SK-N-SH (cell line): ENCODE measurements at regions not wholly inside any gene's neighbourhood (a gene's known extent, or its start where the extent isn't known, plus 50 kb on each side); places are given as distances from the start of the nearest gene placed in this dataset.

Source experiments
- CTCF ChIA-PET: fragments of 300-600, 350-600 bp; formaldehyde crosslinking; extraction: SDS; loops from one replicate; lab custom pipeline; 2021; lab: Yijun Ruan, JAX
- POLR2A ChIA-PET: fragments of 350-600 bp; sonication (Branson Sonifier 250); formaldehyde crosslinking; extraction: SDS; loops from one replicate; lab custom pipeline; 2020; ENCODE audit warnings: antibody characterized with exemption, inconsistent platforms; lab: Yijun Ruan, JAX
- DNase-seq: peaks from one replicate; pipeline ENCODE4 v3.0.0; 2012
- H2AFZ ChIP-seq: fragments of 200-600 bp; sonication (generic); 2 replicates; pipeline ENCODE4 v1.8.1; 2016; ENCODE audit warnings: antibody characterized with exemption, mild to moderate bottlenecking, low read depth
- H3F3A ChIP-seq: fragments of 200-600 bp; sonication (generic); replicated peaks from 2 replicates; pipeline ENCODE3; 2016; ENCODE audit warnings: antibody characterized with exemption, mild to moderate bottlenecking; ENCODE audit not compliant: insufficient read depth
- H3K27ac ChIP-seq, 2 experiments: fragments of 200-500 bp in 1 of 2; fragments of 200-600 bp in 1 of 2; sonication (Bioruptor generic) in 1 of 2; sonication (generic), shearing (Covaris generic) in 1 of 2; 2 replicates each; pipeline versions ENCODE4 v1.5.1 to v1.6.1; 2014 to 2016; ENCODE audit warnings: low read depth in 2 of 2, inconsistent platforms in 1 of 2, low read length in 1 of 2, mild to moderate bottlenecking in 1 of 2, mixed read lengths in 1 of 2
- H3K27me3 ChIP-seq: fragments of 200-600 bp; sonication (generic), shearing (Covaris generic); 2 replicates; pipeline ENCODE4 v1.6.1; 2016; ENCODE audit warnings: mixed run types; ENCODE audit not compliant: insufficient read depth
- H3K36me3 ChIP-seq, 2 experiments: fragments of 200-500 bp in 1 of 2; fragments of 200-600 bp in 1 of 2; sonication (Bioruptor generic) in 1 of 2; sonication (generic) in 1 of 2; replicated peaks in 1 of 2; 2 replicates each; pipeline versions ENCODE3 to v1.5.1; 2014 to 2016; ENCODE audit warnings: low read length in 1 of 2, mild to moderate bottlenecking in 1 of 2; ENCODE audit not compliant: insufficient read depth in 2 of 2, control insufficient read depth in 1 of 2
- H3K4me1 ChIP-seq, 2 experiments: fragments of 200-500 bp in 1 of 2; fragments of 200-600 bp in 1 of 2; sonication (Bioruptor generic) in 1 of 2; sonication (generic), shearing (Covaris generic) in 1 of 2; 2 replicates each; pipeline versions ENCODE4 v1.5.1 to v1.6.1; 2014 to 2016; ENCODE audit warnings: low read depth in 1 of 2, low read length in 1 of 2, mixed run types in 1 of 2; ENCODE audit not compliant: insufficient read depth in 2 of 2, control insufficient read depth in 1 of 2
- H3K4me2 ChIP-seq: fragments of 200-600 bp; sonication (generic), shearing (Covaris generic); 2 replicates; pipeline ENCODE4 v1.6.1; 2017; ENCODE audit warnings: mixed run types
- H3K4me3 ChIP-seq, 2 experiments: fragments of 200-500 bp in 1 of 2; fragments of 200-600 bp in 1 of 2; sonication (Bioruptor generic) in 1 of 2; sonication (generic), shearing (Covaris generic) in 1 of 2; 2 replicates each; pipeline versions ENCODE4 v1.5.1 to v1.8.1; 2014 to 2016; ENCODE audit warnings: low read depth in 2 of 2, inconsistent platforms in 1 of 2, low read length in 1 of 2, mild to moderate bottlenecking in 1 of 2, mixed read lengths in 1 of 2, moderate library complexity in 1 of 2
- H3K79me2 ChIP-seq: fragments of 200-600 bp; sonication (generic); 2 replicates; pipeline ENCODE4 v1.8.1; 2017; ENCODE audit warnings: mild to moderate bottlenecking; ENCODE audit not compliant: insufficient read depth
- H3K9ac ChIP-seq: fragments of 200-600 bp; sonication (generic); 2 replicates; pipeline ENCODE4 v1.6.1; 2017; ENCODE audit warnings: mixed run types
- H3K9me2 ChIP-seq: fragments of 200-600 bp; sonication (generic); 2 replicates; pipeline ENCODE4 v1.6.1; 2017; ENCODE audit warnings: mixed run types
- H3K9me3 ChIP-seq: fragments of 200-600 bp; sonication (generic); 2 replicates; pipeline ENCODE4 v1.6.1; 2017; ENCODE audit warnings: mixed run types, mild to moderate bottlenecking, moderate library complexity
- H4K20me1 ChIP-seq: fragments of 200-600 bp; sonication (generic); 2 replicates; pipeline ENCODE4 v1.6.1; 2017; ENCODE audit warnings: mild to moderate bottlenecking, mixed run types; ENCODE audit not compliant: insufficient read depth
- CHD2 ChIP-seq: fragments of 150-350 bp; IDR thresholded peaks from 2 replicates; pipeline ENCODE4 v1.6.1; 2018; ENCODE audit warnings: low read length; ENCODE audit not compliant: partially characterized antibody
- CTCF ChIP-seq: fragments of 200-600 bp; sonication (generic); IDR thresholded peaks from 2 replicates; pipeline ENCODE4 v1.6.1; 2017; ENCODE audit warnings: antibody characterized with exemption, mild to moderate bottlenecking, moderate library complexity
- ELF1 ChIP-seq: IDR thresholded peaks from 2 replicates; pipeline ENCODE4 v1.4.0; 2012
- EP300 ChIP-seq, 2 experiments: IDR thresholded peaks; 2 replicates each; pipeline versions ENCODE4 v1.4.0 to v1.6.1; 2012; ENCODE audit warnings: borderline replicate concordance in 1 of 2, low read depth in 1 of 2, low read length in 1 of 2
- FOXJ3 ChIP-seq: sonication (generic); formaldehyde crosslinking; IDR thresholded peaks from 2 replicates; pipeline ENCODE4 v1.5.1; 2020; ENCODE audit warnings: mild to moderate bottlenecking, missing genetic modification reagents
- IRF3 ChIP-seq: fragments of 150-350 bp; IDR thresholded peaks from 2 replicates; pipeline ENCODE4 v1.6.1; 2016; ENCODE audit warnings: mild to moderate bottlenecking, low read depth, low read length
- JUND ChIP-seq: IDR thresholded peaks from 2 replicates; pipeline ENCODE4 v1.4.0; 2012
- MAX ChIP-seq: IDR thresholded peaks from 2 replicates; pipeline ENCODE4 v1.4.0; 2012; ENCODE audit warnings: low read depth
- MEF2A ChIP-seq: IDR thresholded peaks from 2 replicates; pipeline ENCODE4 v1.4.0; 2012; ENCODE audit warnings: low read depth, borderline replicate concordance
- MXI1 ChIP-seq: IDR thresholded peaks from 2 replicates; pipeline ENCODE4 v1.6.1; 2012; ENCODE audit warnings: mild to moderate bottlenecking, low read depth, low read length, improper control_type of control experiment
- NRF1 ChIP-seq: IDR thresholded peaks from 2 replicates; pipeline ENCODE4 v1.6.1; 2012; ENCODE audit warnings: low read depth, mild to moderate bottlenecking, low read length
- PBX3 ChIP-seq: IDR thresholded peaks from 2 replicates; pipeline ENCODE4; 2012
- RAD21 ChIP-seq: IDR thresholded peaks from 2 replicates; pipeline ENCODE4 v1.6.1; 2012; ENCODE audit warnings: mild to moderate bottlenecking, low read length
- RCOR1 ChIP-seq: fragments of 150-350 bp; IDR thresholded peaks from 2 replicates; pipeline ENCODE4 v1.6.1; 2017; ENCODE audit warnings: antibody characterized with exemption, low read length
- REST ChIP-seq: IDR thresholded peaks from 2 replicates; pipeline ENCODE4 v1.6.1; 2012; ENCODE audit warnings: mild to moderate bottlenecking, low read depth, low read length, moderate library complexity
- RFX5 ChIP-seq: IDR thresholded peaks from 2 replicates; pipeline ENCODE4 v1.6.1; 2012; ENCODE audit warnings: mild to moderate bottlenecking, improper control_type of control experiment, low read length
- SIN3A ChIP-seq: IDR thresholded peaks from 2 replicates; pipeline ENCODE4 v1.6.1; 2012; ENCODE audit warnings: low read depth, mild to moderate bottlenecking, low read length, moderate library complexity, borderline replicate concordance
- SMC3 ChIP-seq: IDR thresholded peaks from 2 replicates; pipeline ENCODE4 v1.6.1; 2012; ENCODE audit warnings: low read depth, low read length, improper control_type of control experiment
- USF1 ChIP-seq: IDR thresholded peaks from 2 replicates; pipeline ENCODE4 v1.4.0; 2012; ENCODE audit warnings: low read depth, borderline replicate concordance
- WGBS: methylation state at CpG from one replicate; pipeline ENCODE4 v1.1.6; 2017; ENCODE audit warnings: low lambda C conversion rate; 5-methylcytosine and 5-hydroxymethylcytosine counted together

- no peaks in the 10 kb centered on the region for H3K9me3 ChIP-seq
- no peaks in the 10 kb centered on the region for H3F3A ChIP-seq
- H3K9me2 ChIP-seq: no peaks in the 10 kb centered on the region
- no peaks in the 10 kb centered on the region; a peak in 1 of 4 replicates for H3K4me1 ChIP-seq
- H3K27ac ChIP-seq: no peak overlapping the region
- H3K36me3 ChIP-seq: no peaks in the 10 kb centered on the region
- H3K4me2 ChIP-seq: no peak overlapping the region
- H3K79me2 ChIP-seq: no peaks in the 10 kb centered on the region
- no peak for DNase-seq
- H4K20me1 ChIP-seq: no peaks in the 10 kb centered on the region
- no peak overlapping the region for H3K4me3 ChIP-seq
- no peak overlapping the region for H3K9ac ChIP-seq
- POLR2A ChIA-PET: no interaction called here
- no peaks in the 10 kb centered on the region for H3K27me3 ChIP-seq
- CTCF ChIA-PET: interaction anchor here (1.0 to 1.4 kb wide), 2 partner anchors 18 to 280 kb away, joined by 3 read pairs; no protein-coding TSS in a partner anchor
- WGBS: 20% methylated on average over 3 of the region's 3 CpGs
- H2AFZ ChIP-seq: peak overlapping the region; percentile 16; the same call in 1 of the 2 replicates
- TF ChIP-seq SMC3 (no peak), PBX3 (no peak), RAD21 (no peak), FOXJ3 (CRISPR knock-in tag) (no peak), RCOR1 (no peak), REST (no peak), MXI1 (no peak), CTCF (no peak), NRF1 (no peak), CHD2 (no peak), MAX (no peak), SIN3A (no peak), JUND (no peak), RFX5 (no peak), MEF2A (no peak), EP300 (IDR thresholded peaks at IDR 0.05; ENCODE audit: borderline replicate concordance in 1 of 2, low read depth in 1 of 2, low read length in 1 of 2) (no peak), USF1 (no peak), IRF3 (no peak), ELF1 (no peak)
- TF ChIP-seq, all 33 proteins: peak for 0
Measured at GRCh38 chr7:88523645-88524044, 217.0 kb upstream of the STEAP4 start.
